Suprapubic skin (tissue), 4 donors: ENCODE measurements at regions not wholly inside any gene's neighbourhood (a gene's known extent, or its start where the extent isn't known, plus 50 kb on each side); places are given as distances from the start of the nearest gene placed in this dataset.

Experiments used
- EP300 ChIP-seq: sonication (generic); formaldehyde crosslinking; IDR thresholded peaks from one replicate; pipeline ENCODE4 v1.6.1; 2017; ENCODE audit warnings: antibody characterized with exemption
- POLR2AphosphoS5 ChIP-seq, 3 donors: sonication (generic); formaldehyde crosslinking; IDR thresholded peaks; one replicate each; pipeline ENCODE4 v1.6.1; 2017; ENCODE audit warnings: antibody characterized with exemption in 3 of 3
- TF ChIP-seq, protein P1 (sequence below), 2 donors: fragments of 200-600 bp in 1 of 2; fragments of 450-650 bp in 1 of 2; sonication (generic) in 1 of 2; IDR thresholded peaks; one replicate each; pipeline ENCODE4 v1.5.1; 2016 to 2019; ENCODE audit warnings: antibody characterized with exemption in 2 of 2, mild to moderate bottlenecking in 1 of 2, moderate library complexity in 1 of 2

DNA sequence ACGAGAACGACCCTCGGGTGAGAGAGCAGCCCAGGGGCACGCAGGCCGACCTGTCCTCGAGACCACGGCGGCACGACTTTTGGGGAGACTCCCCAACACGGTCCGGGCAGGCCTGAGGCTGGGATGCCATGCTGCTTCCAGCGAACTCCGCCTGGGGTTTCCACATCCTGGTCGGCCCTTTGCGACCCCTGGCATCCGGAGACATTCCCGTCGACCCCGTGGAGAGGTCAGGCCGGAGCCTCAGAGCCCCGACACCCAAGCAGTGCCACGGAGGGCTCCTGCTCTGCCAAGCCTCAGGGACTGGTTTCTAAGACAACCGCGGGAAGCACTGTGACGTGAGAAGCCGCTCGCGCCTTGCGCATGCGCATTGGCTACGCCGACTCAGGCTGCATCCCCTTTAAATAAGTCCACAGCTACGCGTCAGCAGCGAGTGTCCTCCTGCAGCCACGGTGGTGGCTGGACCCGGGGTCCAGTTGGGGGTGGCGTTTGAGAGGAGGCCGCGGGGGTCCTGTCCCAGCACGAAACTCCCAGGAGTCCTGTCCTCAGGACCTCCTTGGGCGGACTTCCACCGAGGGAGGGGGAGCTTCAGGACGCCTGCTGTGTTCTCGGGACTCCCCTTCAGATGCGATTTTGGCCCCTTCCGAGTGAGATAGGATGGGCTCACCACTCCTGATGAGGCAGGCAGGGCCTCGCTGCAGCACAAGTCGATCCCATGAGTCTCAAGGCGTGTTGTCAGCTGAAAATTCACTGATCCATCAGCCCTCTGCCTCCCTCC is 1089.3 kb upstream of the DEFB115 start:
- TF ChIP-seq, protein P1, sequence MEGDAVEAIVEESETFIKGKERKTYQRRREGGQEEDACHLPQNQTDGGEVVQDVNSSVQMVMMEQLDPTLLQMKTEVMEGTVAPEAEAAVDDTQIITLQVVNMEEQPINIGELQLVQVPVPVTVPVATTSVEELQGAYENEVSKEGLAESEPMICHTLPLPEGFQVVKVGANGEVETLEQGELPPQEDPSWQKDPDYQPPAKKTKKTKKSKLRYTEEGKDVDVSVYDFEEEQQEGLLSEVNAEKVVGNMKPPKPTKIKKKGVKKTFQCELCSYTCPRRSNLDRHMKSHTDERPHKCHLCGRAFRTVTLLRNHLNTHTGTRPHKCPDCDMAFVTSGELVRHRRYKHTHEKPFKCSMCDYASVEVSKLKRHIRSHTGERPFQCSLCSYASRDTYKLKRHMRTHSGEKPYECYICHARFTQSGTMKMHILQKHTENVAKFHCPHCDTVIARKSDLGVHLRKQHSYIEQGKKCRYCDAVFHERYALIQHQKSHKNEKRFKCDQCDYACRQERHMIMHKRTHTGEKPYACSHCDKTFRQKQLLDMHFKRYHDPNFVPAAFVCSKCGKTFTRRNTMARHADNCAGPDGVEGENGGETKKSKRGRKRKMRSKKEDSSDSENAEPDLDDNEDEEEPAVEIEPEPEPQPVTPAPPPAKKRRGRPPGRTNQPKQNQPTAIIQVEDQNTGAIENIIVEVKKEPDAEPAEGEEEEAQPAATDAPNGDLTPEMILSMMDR (IDR thresholded peaks at IDR 0.05), result no peak
- TF ChIP-seq EP300 (no peak), POLR2AphosphoS5 (IDR thresholded peaks at IDR 0.05) (no peak)
